ENCODE measurements at regions not wholly inside any gene's neighbourhood (a gene's known extent, or its start where the extent isn't known, plus 50 kb on each side); places are given as distances from the start of the nearest gene placed in this dataset.
A peak's percentile ranks its signal among the peaks of the same experiment; 100 is the strongest.
"Not testable (repeated sequence)": the region's sequence is repeated elsewhere in the genome, so short reads cannot be mapped to it uniquely, and the experiment has no call there.

- TF ChIP-seq, protein P1, sequence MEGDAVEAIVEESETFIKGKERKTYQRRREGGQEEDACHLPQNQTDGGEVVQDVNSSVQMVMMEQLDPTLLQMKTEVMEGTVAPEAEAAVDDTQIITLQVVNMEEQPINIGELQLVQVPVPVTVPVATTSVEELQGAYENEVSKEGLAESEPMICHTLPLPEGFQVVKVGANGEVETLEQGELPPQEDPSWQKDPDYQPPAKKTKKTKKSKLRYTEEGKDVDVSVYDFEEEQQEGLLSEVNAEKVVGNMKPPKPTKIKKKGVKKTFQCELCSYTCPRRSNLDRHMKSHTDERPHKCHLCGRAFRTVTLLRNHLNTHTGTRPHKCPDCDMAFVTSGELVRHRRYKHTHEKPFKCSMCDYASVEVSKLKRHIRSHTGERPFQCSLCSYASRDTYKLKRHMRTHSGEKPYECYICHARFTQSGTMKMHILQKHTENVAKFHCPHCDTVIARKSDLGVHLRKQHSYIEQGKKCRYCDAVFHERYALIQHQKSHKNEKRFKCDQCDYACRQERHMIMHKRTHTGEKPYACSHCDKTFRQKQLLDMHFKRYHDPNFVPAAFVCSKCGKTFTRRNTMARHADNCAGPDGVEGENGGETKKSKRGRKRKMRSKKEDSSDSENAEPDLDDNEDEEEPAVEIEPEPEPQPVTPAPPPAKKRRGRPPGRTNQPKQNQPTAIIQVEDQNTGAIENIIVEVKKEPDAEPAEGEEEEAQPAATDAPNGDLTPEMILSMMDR (IDR thresholded peaks at IDR 0.05; ENCODE audit: low read depth, low read length, missing control alignments): peak; percentile 97
- H3K4me3 ChIP-seq (ENCODE audit: low read depth, low read length): no peak overlapping the region
- DNase-seq (ENCODE audit: low read depth): no peak
These were observed 211.6 kb downstream of the MSX2 start for GRCh38 chr5:174935854-174936474.

- H3K4me3 ChIP-seq (ENCODE audit: low read depth, low read length); DNase-seq (ENCODE audit: low read depth): not testable (repeated sequence)
These were observed 206.7 kb downstream of the MSX2 start for GRCh38 chr5:174931033-174931432.

DNA sequence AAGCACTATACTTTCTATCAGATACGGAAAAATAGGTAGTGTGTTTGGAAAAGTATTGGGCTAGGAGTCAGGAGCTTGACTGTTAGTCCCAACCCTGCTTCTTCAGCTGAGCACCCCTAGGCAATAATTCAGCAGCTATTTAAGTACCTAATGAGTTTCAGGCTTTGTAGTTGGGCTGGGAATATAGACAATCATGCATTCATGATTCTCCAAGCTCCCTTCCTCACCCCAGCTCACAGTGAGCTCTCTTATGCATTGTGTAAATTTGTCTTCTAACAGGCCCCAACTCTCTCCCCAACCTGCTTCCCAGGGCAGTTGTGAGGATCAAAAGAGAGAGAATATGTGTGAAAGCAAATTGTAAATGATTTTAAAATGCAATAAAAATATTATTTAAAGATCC, 201.2 kb downstream of the MSX2 start:
- no peak for DNase-seq (ENCODE audit: low read depth)
- TF ChIP-seq, protein P1 (IDR thresholded peaks at IDR 0.05; ENCODE audit: low read depth, low read length, missing control alignments): no peak
- H3K4me3 ChIP-seq (ENCODE audit: low read depth, low read length): no peak overlapping the region

GRCh38 chr5:174922955-174923354, 198.6 kb downstream of the MSX2 start:
- no peak overlapping the region for H3K4me3 ChIP-seq (ENCODE audit: low read depth, low read length)
- no peak for DNase-seq (ENCODE audit: low read depth)
- TF ChIP-seq, protein P1 (IDR thresholded peaks at IDR 0.05; ENCODE audit: low read depth, low read length, missing control alignments): no peak

- TF ChIP-seq, protein P1 (IDR thresholded peaks at IDR 0.05; ENCODE audit: low read depth, low read length, missing control alignments): no peak
- no peak overlapping the region for H3K4me3 ChIP-seq (ENCODE audit: low read depth, low read length)
- DNase-seq (ENCODE audit: low read depth): no peak
These were observed 196.6 kb downstream of the MSX2 start for GRCh38 chr5:174920906-174921550.

- H3K4me3 ChIP-seq (ENCODE audit: low read depth, low read length): no peak overlapping the region
- DNase-seq (ENCODE audit: low read depth): no peak
- TF ChIP-seq, protein P1 (IDR thresholded peaks at IDR 0.05; ENCODE audit: low read depth, low read length, missing control alignments): no peak
These were observed 195.0 kb downstream of the MSX2 start for GRCh38 chr5:174919351-174919750.

DNA sequence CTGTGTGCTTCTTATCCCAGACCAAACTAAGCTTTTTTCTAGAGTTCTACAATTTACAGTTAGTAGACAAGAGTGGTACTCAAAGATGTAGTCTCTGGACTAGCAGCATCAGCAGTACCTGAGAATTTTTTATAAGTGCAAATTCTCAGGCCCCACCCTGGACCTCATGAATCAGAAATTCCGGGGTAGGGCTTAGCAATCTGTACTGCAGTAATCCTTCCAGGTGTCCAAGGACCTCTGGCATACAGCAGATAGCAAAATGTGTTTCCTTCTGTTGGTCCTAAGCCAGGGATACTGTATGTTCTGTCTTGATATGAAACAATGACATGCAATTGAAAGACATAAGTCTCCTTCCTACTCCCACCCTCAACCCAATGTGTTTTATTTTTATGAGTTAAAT, 194.3 kb downstream of the MSX2 start:
- TF ChIP-seq, protein P1 (IDR thresholded peaks at IDR 0.05; ENCODE audit: low read depth, low read length, missing control alignments): no peak
- DNase-seq (ENCODE audit: low read depth): no peak

More for the DNA sequence above, 194.3 kb downstream of the MSX2 start:
- H3K4me3 ChIP-seq (ENCODE audit: low read depth, low read length): no peak overlapping the region

All from GM12864 (cell line).